ENCODE measurements at regions not wholly inside any gene's neighbourhood (a gene's known extent, or its start where the extent isn't known, plus 50 kb on each side); places are given as distances from the start of the nearest gene placed in this dataset.

GRCh38 chr13:58611117-58611516 is 979.6 kb downstream of the PCDH17 start:
- Histone ChIP-seq H3K27ac (no peak overlapping the region), H3K27me3 (no peaks in the 10 kb centered on the region), H3K4me3 (no peak overlapping the region), H3K4me1 (no peaks in the 10 kb centered on the region), H3K9me3 (no peaks in the 10 kb centered on the region), H3K36me3 (no peaks in the 10 kb centered on the region)
- intact Hi-C loops (cut with DNase I; ENCODE audit: low total_unique reads), result no loop called here
- DNase-seq, result no peak
- TF ChIP-seq, protein P1, sequence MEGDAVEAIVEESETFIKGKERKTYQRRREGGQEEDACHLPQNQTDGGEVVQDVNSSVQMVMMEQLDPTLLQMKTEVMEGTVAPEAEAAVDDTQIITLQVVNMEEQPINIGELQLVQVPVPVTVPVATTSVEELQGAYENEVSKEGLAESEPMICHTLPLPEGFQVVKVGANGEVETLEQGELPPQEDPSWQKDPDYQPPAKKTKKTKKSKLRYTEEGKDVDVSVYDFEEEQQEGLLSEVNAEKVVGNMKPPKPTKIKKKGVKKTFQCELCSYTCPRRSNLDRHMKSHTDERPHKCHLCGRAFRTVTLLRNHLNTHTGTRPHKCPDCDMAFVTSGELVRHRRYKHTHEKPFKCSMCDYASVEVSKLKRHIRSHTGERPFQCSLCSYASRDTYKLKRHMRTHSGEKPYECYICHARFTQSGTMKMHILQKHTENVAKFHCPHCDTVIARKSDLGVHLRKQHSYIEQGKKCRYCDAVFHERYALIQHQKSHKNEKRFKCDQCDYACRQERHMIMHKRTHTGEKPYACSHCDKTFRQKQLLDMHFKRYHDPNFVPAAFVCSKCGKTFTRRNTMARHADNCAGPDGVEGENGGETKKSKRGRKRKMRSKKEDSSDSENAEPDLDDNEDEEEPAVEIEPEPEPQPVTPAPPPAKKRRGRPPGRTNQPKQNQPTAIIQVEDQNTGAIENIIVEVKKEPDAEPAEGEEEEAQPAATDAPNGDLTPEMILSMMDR (IDR thresholded peaks at IDR 0.05), result no peak
- no peak for TF ChIP-seq POLR2A (IDR thresholded peaks at IDR 0.05)

DNA sequence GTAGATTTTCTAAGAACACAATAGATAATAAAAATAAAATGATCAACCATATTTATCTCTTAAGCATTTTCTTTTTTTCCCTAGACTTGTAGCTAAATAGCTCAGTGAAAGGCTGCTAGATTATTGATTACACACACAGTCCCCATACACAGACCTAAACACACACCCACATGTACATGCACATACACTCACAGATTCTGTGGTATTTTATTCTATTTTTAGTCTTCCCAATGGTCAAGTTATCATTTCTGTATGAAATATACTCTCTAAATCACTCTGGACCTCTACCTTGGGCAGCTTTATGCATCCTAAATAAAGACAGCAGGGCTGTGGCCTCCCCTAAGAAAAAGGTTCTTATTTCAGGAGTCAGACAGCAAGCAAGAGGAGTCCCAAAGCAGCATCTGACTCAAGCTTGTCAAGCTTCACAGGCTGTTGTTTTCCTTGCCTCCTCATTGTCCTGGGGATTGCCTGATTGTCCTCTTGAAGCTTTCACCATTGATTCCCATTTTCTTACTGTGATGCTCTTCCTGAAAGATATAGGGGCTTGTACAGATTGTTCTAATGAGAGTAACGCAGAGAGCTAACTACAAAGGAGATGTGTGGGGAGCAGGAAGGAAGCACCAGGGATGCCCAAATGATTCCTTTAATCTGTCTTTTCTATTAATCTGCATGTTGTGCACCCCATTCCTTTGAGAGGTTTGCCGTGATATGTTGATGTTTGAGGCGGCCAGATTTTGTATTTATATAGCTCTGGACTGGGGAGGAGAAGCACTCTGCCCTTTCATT is 986.5 kb downstream of the PCDH17 start:
- no peaks in the 10 kb centered on the region for H3K4me1 ChIP-seq
- H3K27me3 ChIP-seq, result no peaks in the 10 kb centered on the region
- intact Hi-C loops (cut with DNase I; ENCODE audit: low total_unique reads), result no loop called here
- H3K27ac ChIP-seq, result no peak overlapping the region
- TF ChIP-seq, protein P1 (IDR thresholded peaks at IDR 0.05), result no peak
- no peak for TF ChIP-seq POLR2A (IDR thresholded peaks at IDR 0.05)
- no peak for DNase-seq
- no peaks in the 10 kb centered on the region for H3K36me3 ChIP-seq
- H3K9me3 ChIP-seq, result no peaks in the 10 kb centered on the region
- no peak overlapping the region for H3K4me3 ChIP-seq

GRCh38 chr13:58619396-58620113 is 988.0 kb downstream of the PCDH17 start:
- H3K27ac ChIP-seq, result no peak overlapping the region
- no peak overlapping the region for H3K4me3 ChIP-seq
- no peaks in the 10 kb centered on the region for H3K4me1 ChIP-seq
- no peak for DNase-seq
- H3K9me3 ChIP-seq, result no peaks in the 10 kb centered on the region
- H3K36me3 ChIP-seq, result no peaks in the 10 kb centered on the region
- H3K27me3 ChIP-seq, result no peaks in the 10 kb centered on the region
- no peak for TF ChIP-seq POLR2A (IDR thresholded peaks at IDR 0.05)
- TF ChIP-seq, protein P1 (IDR thresholded peaks at IDR 0.05), result no peak
- intact Hi-C loops (cut with DNase I; ENCODE audit: low total_unique reads), result no loop called here

DNA sequence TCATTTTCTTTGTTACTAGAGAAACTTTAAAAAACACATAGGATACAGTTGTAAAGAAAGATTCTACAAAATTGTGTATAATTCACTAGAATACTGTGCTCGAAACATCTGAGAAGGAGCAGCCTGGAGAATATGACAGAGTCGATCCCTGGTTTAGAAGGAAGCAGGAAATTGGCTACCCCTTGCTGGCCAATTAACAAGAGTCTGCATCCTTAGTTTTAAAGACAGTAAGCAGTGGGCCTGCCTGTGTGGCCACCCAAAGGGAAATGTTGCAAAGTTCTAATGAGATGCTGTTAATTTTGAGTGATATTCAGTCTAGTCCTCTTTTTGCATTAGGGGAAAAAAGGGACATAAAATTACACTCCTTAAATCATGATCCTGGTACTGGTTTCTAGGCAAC is 988.6 kb downstream of the PCDH17 start:
- no peak overlapping the region for H3K4me3 ChIP-seq
- DNase-seq, result no peak
- H3K36me3 ChIP-seq, result no peaks in the 10 kb centered on the region
- H3K27ac ChIP-seq, result no peak overlapping the region
- intact Hi-C loops (cut with DNase I; ENCODE audit: low total_unique reads), result no loop called here
- no peaks in the 10 kb centered on the region for H3K4me1 ChIP-seq
- H3K9me3 ChIP-seq, result no peaks in the 10 kb centered on the region
- no peak for TF ChIP-seq POLR2A (IDR thresholded peaks at IDR 0.05)
- no peaks in the 10 kb centered on the region for H3K27me3 ChIP-seq

- no peaks in the 10 kb centered on the region for H3K9me3 ChIP-seq
- TF ChIP-seq, protein P1 (IDR thresholded peaks at IDR 0.05), result no peak
- TF ChIP-seq POLR2A (IDR thresholded peaks at IDR 0.05), result no peak
- no peak for DNase-seq
- H3K4me1 ChIP-seq, result no peaks in the 10 kb centered on the region
- no peak overlapping the region for H3K27ac ChIP-seq
- no peaks in the 10 kb centered on the region for H3K36me3 ChIP-seq
- intact Hi-C loops (cut with DNase I; ENCODE audit: low total_unique reads), result no loop called here
- H3K27me3 ChIP-seq, result no peaks in the 10 kb centered on the region
- H3K4me3 ChIP-seq, result no peak overlapping the region
Observed at GRCh38 chr13:58625703-58626389, 994.3 kb downstream of the PCDH17 start.
